Suprapubic skin (tissue), 4 donors: ENCODE measurements at regions not wholly inside any gene's neighbourhood (a gene's known extent, or its start where the extent isn't known, plus 50 kb on each side); places are given as distances from the start of the nearest gene placed in this dataset.

Experiments used
- DNase-seq, 2 donors: peaks; one replicate each; pipeline ENCODE4 v3.0.0-alpha.2; 2019; ENCODE audit warnings: low spot score in 2 of 2
- H3K27ac ChIP-seq: fragments of 200-600 bp; sonication (generic); one replicate; pipeline ENCODE4 v1.5.1; 2019
- H3K27me3 ChIP-seq: fragments of 200-600 bp; sonication (generic); one replicate; pipeline ENCODE4 v1.5.1; 2019
- H3K36me3 ChIP-seq: fragments of 200-600 bp; sonication (generic); one replicate; pipeline ENCODE4 v1.5.1; 2019
- H3K4me1 ChIP-seq: fragments of 200-600 bp; sonication (generic); one replicate; pipeline ENCODE4 v1.5.1; 2019
- H3K4me3 ChIP-seq: fragments of 200-600 bp; sonication (generic); one replicate; pipeline ENCODE4 v1.5.1; 2019; ENCODE audit warnings: mild to moderate bottlenecking
- H3K9me3 ChIP-seq: fragments of 200-600 bp; sonication (generic); one replicate; pipeline ENCODE4 v1.5.1; 2019
- EP300 ChIP-seq: sonication (generic); formaldehyde crosslinking; IDR thresholded peaks from one replicate; pipeline ENCODE4 v1.6.1; 2017; ENCODE audit warnings: antibody characterized with exemption
- POLR2A ChIP-seq, 2 donors: fragments of 450-650 bp; IDR thresholded peaks; one replicate each; pipeline ENCODE4 v1.6.1; 2017; ENCODE audit warnings: antibody characterized with exemption in 2 of 2, mild to moderate bottlenecking in 2 of 2, moderate library complexity in 2 of 2
- POLR2AphosphoS5 ChIP-seq, 3 donors: sonication (generic); formaldehyde crosslinking; IDR thresholded peaks; one replicate each; pipeline ENCODE4 v1.6.1; 2017; ENCODE audit warnings: antibody characterized with exemption in 3 of 3
- WGBS: methylation state at CpG from one replicate; pipeline ENCODE4 v1.1.5; 2018; 5-methylcytosine and 5-hydroxymethylcytosine counted together
- TF ChIP-seq, protein P1 (sequence below), 2 donors: fragments of 200-600 bp in 1 of 2; fragments of 450-650 bp in 1 of 2; sonication (generic) in 1 of 2; IDR thresholded peaks; one replicate each; pipeline ENCODE4 v1.5.1; 2016 to 2019; ENCODE audit warnings: antibody characterized with exemption in 2 of 2, mild to moderate bottlenecking in 1 of 2, moderate library complexity in 1 of 2

DNA sequence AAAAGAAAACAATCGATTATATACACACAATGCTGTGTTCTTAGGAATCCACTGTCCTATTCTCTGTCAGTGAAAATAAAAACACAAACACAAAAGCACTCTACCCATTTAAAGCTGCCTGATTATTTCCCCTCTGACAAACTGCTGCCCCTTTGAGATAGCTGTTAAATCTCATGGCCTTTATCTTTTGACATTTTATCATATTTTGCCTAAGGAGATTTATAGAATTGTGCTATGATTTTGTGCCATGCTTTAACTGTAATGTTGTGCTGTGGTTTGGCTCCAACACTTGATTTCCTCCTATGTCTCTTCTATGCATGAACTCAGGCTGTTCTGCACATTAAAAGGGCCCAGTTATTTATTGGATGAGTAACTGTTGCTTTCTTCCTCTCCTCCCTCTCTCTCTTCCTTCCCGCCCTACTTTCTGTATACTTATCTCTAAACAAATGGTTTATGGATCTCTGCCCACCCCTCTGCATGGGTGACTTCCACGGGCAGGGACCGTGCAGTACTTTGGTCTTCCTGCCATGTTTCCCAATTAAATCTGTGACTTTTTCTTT, 1096.6 kb downstream of the TSN start:
- Histone ChIP-seq H3K27me3 (no peaks in the 10 kb centered on the region), H3K27ac (no peak overlapping the region), H3K9me3 (no peaks in the 10 kb centered on the region), H3K4me3 (no peak overlapping the region), H3K36me3 (no peaks in the 10 kb centered on the region), H3K4me1 (no peaks in the 10 kb centered on the region)
- whole genome bisulfite sequencing, result 51% methylated on average over 4 of the region's 4 CpGs
- TF ChIP-seq, protein P1, sequence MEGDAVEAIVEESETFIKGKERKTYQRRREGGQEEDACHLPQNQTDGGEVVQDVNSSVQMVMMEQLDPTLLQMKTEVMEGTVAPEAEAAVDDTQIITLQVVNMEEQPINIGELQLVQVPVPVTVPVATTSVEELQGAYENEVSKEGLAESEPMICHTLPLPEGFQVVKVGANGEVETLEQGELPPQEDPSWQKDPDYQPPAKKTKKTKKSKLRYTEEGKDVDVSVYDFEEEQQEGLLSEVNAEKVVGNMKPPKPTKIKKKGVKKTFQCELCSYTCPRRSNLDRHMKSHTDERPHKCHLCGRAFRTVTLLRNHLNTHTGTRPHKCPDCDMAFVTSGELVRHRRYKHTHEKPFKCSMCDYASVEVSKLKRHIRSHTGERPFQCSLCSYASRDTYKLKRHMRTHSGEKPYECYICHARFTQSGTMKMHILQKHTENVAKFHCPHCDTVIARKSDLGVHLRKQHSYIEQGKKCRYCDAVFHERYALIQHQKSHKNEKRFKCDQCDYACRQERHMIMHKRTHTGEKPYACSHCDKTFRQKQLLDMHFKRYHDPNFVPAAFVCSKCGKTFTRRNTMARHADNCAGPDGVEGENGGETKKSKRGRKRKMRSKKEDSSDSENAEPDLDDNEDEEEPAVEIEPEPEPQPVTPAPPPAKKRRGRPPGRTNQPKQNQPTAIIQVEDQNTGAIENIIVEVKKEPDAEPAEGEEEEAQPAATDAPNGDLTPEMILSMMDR (IDR thresholded peaks at IDR 0.05), result no peak
- no peak for TF ChIP-seq POLR2A (IDR thresholded peaks at IDR 0.05)
- no peak for TF ChIP-seq POLR2AphosphoS5 (IDR thresholded peaks at IDR 0.05)
- TF ChIP-seq EP300, result no peak
- no peak for DNase-seq

DNA sequence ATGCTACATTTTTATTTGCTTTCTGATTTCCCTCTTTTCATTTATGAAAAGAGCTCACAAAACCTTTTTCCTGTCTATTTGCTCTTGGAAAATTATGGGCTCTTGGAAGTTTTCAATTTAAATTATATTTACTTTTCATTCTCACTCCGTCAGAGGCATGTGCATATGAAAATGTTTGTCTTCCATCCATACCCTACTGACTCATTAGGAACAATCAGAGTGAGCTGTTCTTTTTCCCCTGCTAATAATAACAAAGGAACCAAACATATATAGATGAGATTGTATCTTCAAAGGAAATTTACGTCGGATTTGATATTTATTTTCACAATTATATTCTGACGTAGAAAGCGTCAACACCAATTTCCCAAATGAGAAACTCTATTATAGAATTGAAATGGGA, 1101.2 kb downstream of the TSN start:
- WGBS, result 87% methylated on average over 5 of the region's 5 CpGs
- Histone ChIP-seq H3K4me1 (no peaks in the 10 kb centered on the region), H3K27me3 (no peaks in the 10 kb centered on the region), H3K9me3 (no peaks in the 10 kb centered on the region), H3K27ac (no peak overlapping the region), H3K36me3 (no peaks in the 10 kb centered on the region), H3K4me3 (no peak overlapping the region)
- no peak for DNase-seq
- no peak for TF ChIP-seq POLR2AphosphoS5 (IDR thresholded peaks at IDR 0.05)
- no peak for TF ChIP-seq EP300
- TF ChIP-seq POLR2A (IDR thresholded peaks at IDR 0.05), result no peak
- TF ChIP-seq, protein P1 (IDR thresholded peaks at IDR 0.05), result no peak

DNA sequence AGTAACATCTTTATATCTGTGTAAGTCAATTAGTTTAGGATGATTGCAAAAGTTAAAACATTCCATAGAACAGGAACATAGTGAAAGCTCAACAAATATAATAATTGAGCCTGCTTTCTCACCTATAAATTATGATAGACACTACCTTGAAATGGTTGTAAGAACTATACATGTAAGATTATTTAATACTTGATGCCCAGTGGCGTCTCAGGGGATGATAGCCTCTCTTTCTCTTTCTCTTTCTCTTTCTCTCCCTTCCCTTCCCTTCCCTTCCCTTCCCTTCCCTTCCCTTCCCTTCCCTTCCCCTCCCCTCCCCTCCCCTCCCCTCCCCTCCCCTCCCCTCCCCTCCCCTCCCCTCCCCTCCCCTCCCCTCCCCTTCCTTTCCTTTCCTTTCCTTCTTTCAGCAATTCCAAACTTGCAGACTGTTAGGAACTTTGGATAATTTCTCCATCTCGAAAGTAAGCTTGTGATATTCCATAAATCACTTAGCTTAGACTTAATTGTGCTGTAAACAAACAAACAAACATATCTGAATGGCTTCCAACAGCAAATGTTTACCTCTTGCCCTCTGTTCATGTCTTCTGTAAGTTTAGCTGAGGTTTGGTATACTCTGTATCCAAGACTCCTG, 1102.7 kb downstream of the TSN start:
- H3K36me3 ChIP-seq, result no peaks in the 10 kb centered on the region
- TF ChIP-seq, protein P1 (IDR thresholded peaks at IDR 0.05), result no peak
- TF ChIP-seq EP300 (no peak), POLR2AphosphoS5 (IDR thresholded peaks at IDR 0.05) (no peak), POLR2A (IDR thresholded peaks at IDR 0.05) (no peak)
- H3K9me3 ChIP-seq, result no peaks in the 10 kb centered on the region
- no peaks in the 10 kb centered on the region for H3K27me3 ChIP-seq
- no peak overlapping the region for H3K4me3 ChIP-seq
- no peak for DNase-seq
- H3K27ac ChIP-seq, result no peak overlapping the region
- H3K4me1 ChIP-seq, result no peaks in the 10 kb centered on the region
- 74% methylated on average over 2 of the region's 2 CpGs for WGBS

DNA sequence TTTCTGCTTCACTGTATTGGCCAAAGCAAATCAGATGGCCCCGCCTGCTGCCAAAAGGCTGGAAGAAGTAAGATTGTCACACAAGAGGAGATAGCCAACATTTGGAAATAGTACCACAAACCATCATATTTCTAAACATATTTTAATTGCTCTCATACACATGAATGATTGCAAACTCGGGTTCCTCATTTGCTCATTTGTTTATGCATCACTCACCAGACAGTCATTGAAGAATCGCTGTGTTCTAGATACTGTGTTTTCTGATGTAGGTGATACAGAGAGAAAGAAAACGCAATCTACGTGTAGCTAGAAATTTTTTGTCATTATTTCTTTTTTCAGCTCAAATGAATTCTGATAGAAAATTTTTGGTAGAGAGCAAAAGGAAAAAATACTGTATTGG, 1103.4 kb downstream of the TSN start:
- Histone ChIP-seq H3K27ac (no peak overlapping the region), H3K4me3 (no peak overlapping the region), H3K27me3 (no peaks in the 10 kb centered on the region), H3K36me3 (no peaks in the 10 kb centered on the region), H3K9me3 (no peaks in the 10 kb centered on the region), H3K4me1 (no peaks in the 10 kb centered on the region)
- WGBS, result 84% methylated on average over 5 of the region's 5 CpGs
- TF ChIP-seq EP300, result no peak
- no peak for TF ChIP-seq POLR2AphosphoS5 (IDR thresholded peaks at IDR 0.05)
- TF ChIP-seq, protein P1 (IDR thresholded peaks at IDR 0.05), result no peak
- no peak for DNase-seq

DNA sequence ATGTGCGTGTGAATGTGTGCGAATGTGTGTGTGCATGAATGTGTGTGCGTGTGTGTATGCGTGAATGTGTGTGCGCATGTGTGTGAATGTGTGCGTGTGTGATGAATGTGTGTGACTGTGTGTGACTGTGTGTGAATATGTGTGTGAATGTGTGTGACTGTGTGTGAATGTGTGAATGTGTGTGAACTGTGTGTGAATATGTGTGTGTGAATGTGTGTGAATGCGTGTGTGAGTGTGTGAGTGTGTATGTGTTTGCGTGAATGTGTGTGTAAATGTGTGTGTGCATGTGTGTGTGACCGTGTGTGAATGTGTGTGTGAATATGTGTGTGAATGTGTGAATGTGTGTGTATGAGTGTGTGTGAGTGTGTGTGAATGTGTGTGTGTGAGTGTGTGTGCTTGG, 1103.8 kb downstream of the TSN start:
- H3K27ac ChIP-seq, result no peak overlapping the region
- no peak overlapping the region for H3K4me3 ChIP-seq
- no peak for DNase-seq
- TF ChIP-seq POLR2AphosphoS5 (IDR thresholded peaks at IDR 0.05) (no peak), POLR2A (IDR thresholded peaks at IDR 0.05) (no peak), EP300 (no peak)
- TF ChIP-seq, protein P1 (IDR thresholded peaks at IDR 0.05), result no peak
- H3K4me1 ChIP-seq, result no peaks in the 10 kb centered on the region
- 92% methylated on average over 9 of the region's 9 CpGs for WGBS
- H3K27me3 ChIP-seq, result no peaks in the 10 kb centered on the region
- H3K9me3 ChIP-seq, result no peaks in the 10 kb centered on the region
- H3K36me3 ChIP-seq, result no peaks in the 10 kb centered on the region
